ENCODE measurements at regions not wholly inside any gene's neighbourhood (a gene's known extent, or its start where the extent isn't known, plus 50 kb on each side); places are given as distances from the start of the nearest gene placed in this dataset.

DNA sequence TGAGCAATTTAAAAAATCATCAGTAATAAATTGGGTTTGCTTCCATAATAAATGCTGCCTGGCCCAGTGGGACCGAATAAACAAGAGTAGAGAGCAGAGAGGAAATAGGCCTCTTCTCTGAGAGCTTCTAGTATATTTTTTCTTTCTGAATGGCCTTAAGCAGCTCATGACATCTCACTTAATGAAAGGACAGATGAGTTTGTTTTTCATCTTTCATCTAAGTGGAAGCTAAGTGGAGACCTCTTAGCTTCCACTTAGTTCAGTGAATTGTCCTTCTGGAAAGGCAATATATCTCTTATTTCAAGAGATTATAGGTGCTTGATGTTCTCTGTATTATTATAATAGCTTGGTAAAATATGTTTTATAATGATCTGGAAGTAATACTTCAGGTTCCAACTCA, 245.9 kb upstream of the ANO3 start:
- TF ChIP-seq, protein P1, sequence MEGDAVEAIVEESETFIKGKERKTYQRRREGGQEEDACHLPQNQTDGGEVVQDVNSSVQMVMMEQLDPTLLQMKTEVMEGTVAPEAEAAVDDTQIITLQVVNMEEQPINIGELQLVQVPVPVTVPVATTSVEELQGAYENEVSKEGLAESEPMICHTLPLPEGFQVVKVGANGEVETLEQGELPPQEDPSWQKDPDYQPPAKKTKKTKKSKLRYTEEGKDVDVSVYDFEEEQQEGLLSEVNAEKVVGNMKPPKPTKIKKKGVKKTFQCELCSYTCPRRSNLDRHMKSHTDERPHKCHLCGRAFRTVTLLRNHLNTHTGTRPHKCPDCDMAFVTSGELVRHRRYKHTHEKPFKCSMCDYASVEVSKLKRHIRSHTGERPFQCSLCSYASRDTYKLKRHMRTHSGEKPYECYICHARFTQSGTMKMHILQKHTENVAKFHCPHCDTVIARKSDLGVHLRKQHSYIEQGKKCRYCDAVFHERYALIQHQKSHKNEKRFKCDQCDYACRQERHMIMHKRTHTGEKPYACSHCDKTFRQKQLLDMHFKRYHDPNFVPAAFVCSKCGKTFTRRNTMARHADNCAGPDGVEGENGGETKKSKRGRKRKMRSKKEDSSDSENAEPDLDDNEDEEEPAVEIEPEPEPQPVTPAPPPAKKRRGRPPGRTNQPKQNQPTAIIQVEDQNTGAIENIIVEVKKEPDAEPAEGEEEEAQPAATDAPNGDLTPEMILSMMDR (IDR thresholded peaks at IDR 0.05): no peak
- no peak for TF ChIP-seq POLR2A (IDR thresholded peaks at IDR 0.05)

All from adrenal gland (tissue), 5 donors.